ENCODE measurements at regions not wholly inside any gene's neighbourhood (a gene's known extent, or its start where the extent isn't known, plus 50 kb on each side); places are given as distances from the start of the nearest gene placed in this dataset.

DNA sequence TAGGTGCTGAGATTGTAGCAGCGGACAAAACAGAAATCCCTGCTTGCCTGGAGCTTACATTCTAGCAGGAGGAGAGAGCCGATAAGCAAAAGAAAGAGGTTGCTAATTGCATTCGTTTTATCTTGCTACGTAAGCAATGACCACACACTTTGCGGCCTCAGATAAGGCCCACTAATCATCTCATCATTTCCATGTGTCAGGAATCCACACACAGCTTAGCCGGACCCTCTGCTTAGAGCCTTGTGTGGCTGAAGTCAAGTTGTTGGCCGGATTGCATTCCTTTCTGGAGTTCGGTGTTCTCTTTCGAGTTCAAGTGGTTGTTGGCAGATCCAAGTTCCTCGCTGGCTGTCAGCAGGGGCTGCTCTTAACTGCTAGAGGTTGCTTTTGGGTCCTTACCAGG, 101.6 kb downstream of the CHST1 start:
- DNase-seq (ENCODE audit: low read depth, low spot score), result no peak
- no peaks in the 10 kb centered on the region for H3K4me1 Mint-ChIP-seq
- peaks cover 9% of the 10 kb centered on the region for H3K27me3 Mint-ChIP-seq (ENCODE audit: low read depth)
- no peak overlapping the region for H3K4me3 Mint-ChIP-seq
- TF ChIP-seq, protein P1, sequence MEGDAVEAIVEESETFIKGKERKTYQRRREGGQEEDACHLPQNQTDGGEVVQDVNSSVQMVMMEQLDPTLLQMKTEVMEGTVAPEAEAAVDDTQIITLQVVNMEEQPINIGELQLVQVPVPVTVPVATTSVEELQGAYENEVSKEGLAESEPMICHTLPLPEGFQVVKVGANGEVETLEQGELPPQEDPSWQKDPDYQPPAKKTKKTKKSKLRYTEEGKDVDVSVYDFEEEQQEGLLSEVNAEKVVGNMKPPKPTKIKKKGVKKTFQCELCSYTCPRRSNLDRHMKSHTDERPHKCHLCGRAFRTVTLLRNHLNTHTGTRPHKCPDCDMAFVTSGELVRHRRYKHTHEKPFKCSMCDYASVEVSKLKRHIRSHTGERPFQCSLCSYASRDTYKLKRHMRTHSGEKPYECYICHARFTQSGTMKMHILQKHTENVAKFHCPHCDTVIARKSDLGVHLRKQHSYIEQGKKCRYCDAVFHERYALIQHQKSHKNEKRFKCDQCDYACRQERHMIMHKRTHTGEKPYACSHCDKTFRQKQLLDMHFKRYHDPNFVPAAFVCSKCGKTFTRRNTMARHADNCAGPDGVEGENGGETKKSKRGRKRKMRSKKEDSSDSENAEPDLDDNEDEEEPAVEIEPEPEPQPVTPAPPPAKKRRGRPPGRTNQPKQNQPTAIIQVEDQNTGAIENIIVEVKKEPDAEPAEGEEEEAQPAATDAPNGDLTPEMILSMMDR (conservative IDR thresholded peaks at IDR 0.05), result no peak
- no peaks in the 10 kb centered on the region for H3K9me3 Mint-ChIP-seq
- H3K36me3 Mint-ChIP-seq (ENCODE audit: low read depth), result no peaks in the 10 kb centered on the region
- H3K27ac Mint-ChIP-seq (ENCODE audit: unreplicated experiment), result no peak overlapping the region

- Mint-ChIP-seq H3K27me3 (ENCODE audit: low read depth) (peaks cover 5% of the 10 kb centered on the region), H3K4me3 (no peak overlapping the region), H3K27ac (ENCODE audit: unreplicated experiment) (no peak overlapping the region), H3K36me3 (ENCODE audit: low read depth) (no peaks in the 10 kb centered on the region), H3K9me3 (no peaks in the 10 kb centered on the region), H3K4me1 (no peaks in the 10 kb centered on the region)
- TF ChIP-seq, protein P1 (conservative IDR thresholded peaks at IDR 0.05), result no peak
- DNase-seq (ENCODE audit: low read depth, low spot score), result no peak
These were observed 102.3 kb downstream of the CHST1 start for GRCh38 chr11:45563171-45563570.

DNA sequence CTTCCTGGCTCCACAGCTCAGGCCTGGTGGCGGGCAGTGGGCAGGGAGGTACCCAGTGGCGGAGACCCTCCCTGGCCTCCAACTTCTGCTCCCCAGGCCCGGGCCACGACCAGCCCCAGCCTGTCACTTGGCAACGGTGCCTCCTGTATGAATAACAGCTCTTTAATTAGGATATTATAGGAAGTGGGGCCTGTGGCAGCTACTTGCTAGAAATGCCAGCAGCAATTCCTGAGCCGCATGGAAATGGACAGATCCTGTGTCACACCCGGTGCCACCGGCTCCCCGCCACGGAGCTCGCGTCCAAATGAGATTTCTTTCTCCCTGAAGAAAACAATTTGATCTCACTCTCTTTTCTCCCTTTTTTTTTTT, 104.5 kb downstream of the CHST1 start:
- Mint-ChIP-seq H3K27ac (ENCODE audit: unreplicated experiment) (peak overlapping the region; percentile 19), H3K27me3 (ENCODE audit: low read depth) (peaks cover 5% of the 10 kb centered on the region), H3K4me3 (no peak overlapping the region), H3K36me3 (ENCODE audit: low read depth) (no peaks in the 10 kb centered on the region), H3K4me1 (peaks cover 6% of the 10 kb centered on the region), H3K9me3 (no peaks in the 10 kb centered on the region)
- TF ChIP-seq, protein P1 (conservative IDR thresholded peaks at IDR 0.05), result no peak
- no peak for DNase-seq (ENCODE audit: low read depth, low spot score)

- Mint-ChIP-seq H3K9me3 (no peaks in the 10 kb centered on the region), H3K4me3 (no peak overlapping the region), H3K36me3 (ENCODE audit: low read depth) (no peaks in the 10 kb centered on the region), H3K4me1 (peaks cover 6% of the 10 kb centered on the region), H3K27me3 (ENCODE audit: low read depth) (peaks cover 5% of the 10 kb centered on the region), H3K27ac (ENCODE audit: unreplicated experiment) (peak overlapping the region; percentile 62)
- DNase-seq (ENCODE audit: low read depth, low spot score), result no peak
- TF ChIP-seq, protein P1 (conservative IDR thresholded peaks at IDR 0.05), result no peak
These were observed 105.1 kb downstream of the CHST1 start for GRCh38 chr11:45560155-45560912.

GRCh38 chr11:45556851-45557707, 108.3 kb downstream of the CHST1 start:
- Mint-ChIP-seq H3K36me3 (ENCODE audit: low read depth) (no peaks in the 10 kb centered on the region), H3K27ac (ENCODE audit: unreplicated experiment) (no peak overlapping the region), H3K4me3 (no peak overlapping the region), H3K27me3 (ENCODE audit: low read depth) (no peaks in the 10 kb centered on the region), H3K4me1 (peaks cover 6% of the 10 kb centered on the region), H3K9me3 (no peaks in the 10 kb centered on the region)
- DNase-seq (ENCODE audit: low read depth, low spot score), result no peak
- TF ChIP-seq, protein P1 (conservative IDR thresholded peaks at IDR 0.05), result no peak
